G401 (cell line): ENCODE measurements at regions not wholly inside any gene's neighbourhood (a gene's known extent, or its start where the extent isn't known, plus 50 kb on each side); places are given as distances from the start of the nearest gene placed in this dataset.
"Not testable (repeated sequence)": the region's sequence is repeated elsewhere in the genome, so short reads cannot be mapped to it uniquely, and the experiment has no call there.

Source experiments
- DNase-seq: peaks from one replicate; pipeline ENCODE4 v3.0.0-alpha.2; 2015; ENCODE audit warnings: low spot score
- in situ Hi-C: cut with HindIII; loops from 2 replicates; pipeline ENCODE4 v1.10.0; 2016; ENCODE audit warnings: low sequenced_read_pairs, mixed read lengths

DNA sequence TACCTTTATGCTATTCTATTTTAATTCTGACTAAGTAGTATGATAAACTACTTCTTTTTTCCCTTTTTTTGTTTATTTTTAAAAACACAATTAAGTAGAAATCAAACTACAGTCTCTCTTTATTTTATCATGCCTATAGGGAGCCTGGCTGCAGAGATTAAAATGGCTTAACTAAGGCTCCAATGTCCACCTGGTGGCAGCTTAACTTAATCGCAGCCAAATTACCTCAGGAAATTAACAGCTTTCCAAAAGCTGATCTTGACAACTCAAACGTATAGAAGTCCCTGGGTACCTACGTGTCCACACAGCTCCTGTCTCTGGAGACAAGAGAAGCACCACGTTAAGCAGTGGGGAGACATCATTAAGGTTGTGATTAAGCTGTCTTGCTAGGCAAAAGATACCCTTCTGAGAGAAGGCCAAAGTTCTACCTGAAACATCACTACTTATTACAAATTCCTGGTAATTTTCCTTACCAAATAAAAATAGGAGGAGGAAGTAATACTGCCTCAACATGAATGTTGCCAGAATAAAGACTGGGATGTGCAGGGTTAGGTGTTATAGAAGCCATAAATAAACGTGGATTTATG is 63.2 kb upstream of the SNX19 start:
- in situ Hi-C loops = no loop called here
- DNase-seq = peak; percentile 23

DNA sequence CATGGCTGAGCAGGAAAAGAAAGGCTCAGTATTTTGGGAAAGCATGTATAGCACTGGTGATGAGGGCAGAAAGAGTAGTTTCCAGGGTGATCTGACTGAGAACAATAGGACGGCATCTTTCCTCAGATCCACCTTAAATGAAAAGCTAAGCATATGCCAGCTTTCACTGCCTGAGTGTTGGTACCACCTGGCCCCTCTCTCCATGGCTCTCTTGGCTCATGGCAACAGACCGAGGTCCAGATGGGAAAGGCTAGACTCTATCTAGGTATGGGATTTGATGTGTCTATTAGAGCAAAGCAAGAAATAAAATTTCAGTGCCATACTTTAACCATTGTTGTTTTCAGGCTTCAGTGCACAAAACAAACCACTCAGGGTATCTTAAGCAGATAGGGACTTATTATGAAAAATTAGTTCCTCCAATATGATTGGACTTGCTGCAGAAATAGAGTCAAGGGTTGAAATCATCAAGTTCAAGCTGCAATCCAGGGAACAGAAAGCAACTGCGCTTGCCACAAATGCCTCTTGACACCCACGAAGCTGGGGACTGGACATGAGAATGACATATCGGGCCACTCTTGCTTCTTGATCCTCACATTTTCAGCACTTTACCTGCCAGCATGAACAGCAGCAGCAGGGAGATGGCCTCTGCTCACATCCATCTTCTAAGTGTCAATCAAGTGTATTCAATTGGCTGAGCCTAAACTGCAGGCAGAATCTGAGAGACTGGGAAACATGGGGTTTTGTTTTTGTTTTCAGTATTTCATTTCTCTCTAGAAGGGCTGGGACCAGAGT is 64.0 kb upstream of the SNX19 start:
- peak; percentile 54 for DNase-seq
- in situ Hi-C loops = no loop called here

DNA sequence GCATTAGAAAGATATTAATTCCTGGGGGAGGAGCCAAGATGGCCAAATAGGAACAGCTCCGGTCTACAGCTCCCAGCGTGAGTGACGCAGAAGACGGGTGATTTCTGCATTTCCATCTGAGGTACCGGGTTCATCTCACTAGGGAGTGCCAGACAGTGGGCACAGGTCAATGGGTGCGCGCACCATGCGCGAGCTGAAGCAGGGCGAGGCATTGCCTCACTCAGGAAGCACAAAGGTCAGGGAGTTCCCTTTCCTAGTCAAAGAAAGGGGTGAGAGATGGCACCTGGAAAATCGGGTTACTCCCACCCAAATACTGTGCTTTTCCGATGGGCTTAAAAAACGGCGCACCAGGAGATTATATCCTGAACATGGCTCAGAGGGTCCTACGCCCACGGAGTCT is 68.0 kb upstream of the SNX19 start:
- DNase-seq, in situ Hi-C loops: not testable (repeated sequence)

DNA sequence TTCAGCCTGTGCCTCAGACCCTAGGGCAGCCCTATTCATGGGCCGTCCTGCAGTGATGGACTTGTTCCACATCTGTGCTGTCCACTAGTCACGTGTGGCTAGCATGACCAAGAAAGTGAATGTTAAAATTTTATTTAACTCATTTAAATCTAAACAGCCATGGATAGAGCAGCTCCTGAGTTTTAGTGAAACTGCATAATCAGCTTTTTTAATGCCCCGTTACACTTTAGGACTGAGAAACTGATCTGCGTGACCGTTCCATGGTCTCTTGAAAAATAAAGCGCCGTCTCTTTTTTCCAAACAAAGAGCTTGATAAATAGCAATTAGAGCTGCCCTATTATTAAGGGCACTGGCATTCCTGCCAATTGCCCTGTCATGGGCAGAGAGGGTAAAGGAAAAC is 76.5 kb upstream of the SNX19 start:
- in situ Hi-C loops = no loop called here
- DNase-seq = no peak

DNA sequence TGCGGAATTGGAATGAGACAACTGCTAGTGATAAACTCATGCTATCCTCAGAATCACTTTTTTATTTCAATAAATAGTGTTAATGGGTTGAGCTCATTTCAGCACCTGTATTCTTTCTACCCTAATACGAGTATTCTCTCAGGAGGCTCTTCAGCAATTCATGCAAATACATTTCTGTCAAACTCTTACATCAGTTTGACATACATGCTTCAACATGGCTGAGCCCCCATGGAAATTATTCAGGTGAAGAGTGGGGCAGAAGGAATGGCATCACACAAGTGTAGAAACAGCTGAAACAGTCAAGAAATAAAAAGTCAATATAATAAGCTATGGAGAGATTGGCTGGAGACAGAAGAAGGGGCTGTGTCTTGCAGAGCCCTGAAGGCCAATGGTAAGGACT is 77.8 kb upstream of the SNX19 start:
- DNase-seq = no peak
- in situ Hi-C loops = no loop called here

DNA sequence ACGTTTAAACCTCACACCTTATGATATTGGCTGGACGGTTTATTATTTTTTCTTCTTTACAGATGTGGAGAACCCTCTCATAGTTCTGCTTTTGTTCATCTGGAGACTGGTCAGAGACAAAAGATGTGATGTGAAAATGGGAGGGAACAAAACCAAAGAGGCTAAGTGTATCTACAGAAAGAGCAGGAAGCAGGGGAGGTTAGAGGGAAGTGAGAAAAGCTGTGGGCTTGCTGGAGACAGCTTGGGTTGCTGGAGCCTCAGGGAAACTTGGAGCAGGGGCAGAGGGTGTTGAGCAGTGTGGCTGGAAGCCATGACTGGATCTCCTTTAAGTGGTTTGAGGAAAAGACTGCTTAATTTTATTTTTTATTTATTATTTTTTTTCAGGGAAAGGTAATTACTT is 79.0 kb upstream of the SNX19 start:
- in situ Hi-C loops = no loop called here
- DNase-seq = no peak

DNA sequence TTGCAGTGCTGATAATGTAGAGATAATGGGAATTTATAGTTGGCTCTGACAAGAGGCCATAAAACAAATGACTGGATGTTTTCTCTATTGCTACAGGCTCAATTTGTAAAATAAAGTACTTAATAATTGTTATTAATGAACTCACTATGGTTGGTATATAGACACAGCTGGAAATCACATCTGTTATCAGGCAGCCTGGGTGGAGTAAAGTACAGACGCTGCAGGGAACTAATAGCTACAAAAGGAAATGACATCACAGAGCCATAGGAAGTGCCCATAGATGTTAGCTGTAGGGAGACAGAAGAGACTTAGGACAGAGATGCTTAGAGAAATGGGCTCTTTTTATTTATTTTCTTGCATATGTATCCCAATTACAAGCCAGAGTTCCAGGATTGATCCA is 81.0 kb upstream of the SNX19 start:
- no peak for DNase-seq
- in situ Hi-C loops = no loop called here

DNA sequence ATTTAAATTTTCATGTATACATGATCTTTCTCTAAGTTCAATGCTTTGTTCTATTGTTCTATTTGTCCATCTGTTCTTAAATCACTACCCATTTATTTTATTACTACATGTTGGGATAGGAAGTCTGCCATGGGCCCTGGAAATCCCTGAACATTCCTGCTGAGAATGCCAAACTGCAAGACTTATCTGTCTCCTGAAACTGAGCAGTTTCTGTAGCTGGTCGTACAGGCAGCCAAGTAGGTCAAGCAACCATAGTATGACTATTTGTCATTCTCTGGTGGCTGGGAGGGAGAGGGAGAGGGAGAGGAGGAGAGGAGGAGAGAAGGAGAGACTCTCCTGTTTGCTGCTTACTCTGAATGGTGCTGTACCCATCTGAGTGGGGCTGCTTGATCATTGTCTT is 82.8 kb upstream of the SNX19 start:
- in situ Hi-C loops = no loop called here
- DNase-seq = no peak

DNA sequence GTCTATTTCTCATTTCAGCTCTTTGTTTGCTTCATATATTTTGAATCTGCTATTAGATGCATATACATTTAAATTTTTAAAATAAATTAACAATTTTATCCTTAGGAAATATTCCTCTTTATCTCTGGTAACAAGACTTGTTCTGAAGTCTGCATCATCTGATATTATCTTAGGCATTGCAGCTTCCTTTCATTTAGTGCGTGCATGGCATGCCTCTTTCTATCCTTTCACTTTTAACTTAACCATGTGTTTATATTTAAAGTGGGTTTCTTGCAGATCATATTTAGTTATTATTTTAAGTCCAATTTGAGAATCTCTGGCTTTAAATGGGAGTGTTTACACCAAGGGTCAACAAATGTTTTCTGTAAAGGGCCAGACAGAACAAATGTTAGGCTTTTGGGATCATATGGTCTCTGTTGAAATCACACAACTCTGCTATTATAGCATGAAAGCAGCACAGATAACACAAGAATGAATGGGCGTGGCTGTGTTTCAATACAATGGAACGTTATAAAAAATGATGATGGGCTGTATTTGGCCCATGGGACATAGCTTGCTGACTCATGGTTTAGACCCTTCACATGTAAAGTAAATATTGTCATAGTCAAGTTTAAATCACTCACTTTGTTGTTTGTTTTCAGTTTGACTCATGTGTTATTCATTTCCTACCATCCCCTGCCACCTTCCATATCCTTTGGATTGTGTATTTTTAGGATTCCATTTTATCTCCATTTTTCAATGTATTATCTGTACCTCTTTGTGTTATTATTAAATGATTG is 83.9 kb upstream of the SNX19 start:
- no peak for DNase-seq
- in situ Hi-C loops = no loop called here

DNA sequence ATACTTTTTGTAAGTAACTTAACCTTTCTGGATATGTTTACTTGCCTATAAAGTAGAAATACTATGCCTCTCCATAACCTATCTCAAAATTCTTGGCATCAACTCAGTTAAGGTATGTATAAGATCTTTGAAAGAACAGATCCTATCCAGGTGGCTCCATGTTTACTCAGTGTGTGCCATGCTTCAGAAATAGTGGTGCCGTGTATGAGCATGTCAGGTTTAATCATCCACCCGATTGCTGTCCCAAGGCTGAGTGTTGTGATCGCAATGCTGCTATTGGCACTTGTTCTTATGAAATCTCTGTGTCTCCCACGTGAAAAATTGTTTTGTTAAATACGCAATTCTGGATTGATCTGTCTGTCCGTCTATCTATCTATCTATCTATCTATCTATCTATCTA is 85.9 kb upstream of the SNX19 start:
- DNase-seq = no peak
- in situ Hi-C loops = no loop called here

DNA sequence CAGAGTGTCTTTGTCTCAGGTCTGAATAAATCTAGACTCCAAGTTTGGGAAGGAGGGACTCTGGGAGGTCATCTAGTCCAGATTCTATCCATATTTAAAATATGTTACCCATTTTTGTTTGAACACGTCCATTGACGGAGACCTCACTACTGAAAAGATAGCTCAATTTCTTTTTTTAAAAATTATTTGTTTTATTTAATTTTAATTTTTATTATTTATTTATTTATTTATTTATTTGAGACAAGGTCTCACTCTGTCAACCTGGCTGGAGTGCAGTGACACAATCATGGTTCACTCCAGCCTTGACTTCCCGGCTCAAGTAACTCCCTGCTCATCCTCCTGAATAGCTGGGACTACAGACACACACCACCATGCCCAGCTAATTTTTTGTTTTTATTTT is 89.5 kb upstream of the SNX19 start:
- DNase-seq = no peak
- in situ Hi-C loops = no loop called here

DNA sequence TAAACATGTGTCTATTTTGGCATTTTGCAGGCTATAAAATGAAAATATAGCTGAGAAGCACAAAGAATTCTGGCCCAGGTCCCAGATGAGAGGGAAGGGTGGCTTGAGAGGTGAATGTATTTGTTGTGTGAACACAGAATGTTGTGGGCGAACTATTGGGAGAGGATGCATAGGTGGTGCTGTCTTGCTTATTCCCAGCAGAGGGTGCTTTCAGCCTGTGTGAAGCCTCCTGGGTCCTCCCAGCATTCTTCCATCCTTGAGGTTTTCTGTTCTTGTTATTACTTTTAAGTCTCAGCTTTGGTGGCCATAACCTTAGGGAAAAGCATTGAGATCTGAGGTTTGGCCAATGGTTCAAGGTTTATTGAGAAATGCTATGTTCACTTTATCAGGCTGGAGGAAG is 108.7 kb upstream of the SNX19 start:
- peak; percentile 5 for DNase-seq
- in situ Hi-C loops = no loop called here

DNA sequence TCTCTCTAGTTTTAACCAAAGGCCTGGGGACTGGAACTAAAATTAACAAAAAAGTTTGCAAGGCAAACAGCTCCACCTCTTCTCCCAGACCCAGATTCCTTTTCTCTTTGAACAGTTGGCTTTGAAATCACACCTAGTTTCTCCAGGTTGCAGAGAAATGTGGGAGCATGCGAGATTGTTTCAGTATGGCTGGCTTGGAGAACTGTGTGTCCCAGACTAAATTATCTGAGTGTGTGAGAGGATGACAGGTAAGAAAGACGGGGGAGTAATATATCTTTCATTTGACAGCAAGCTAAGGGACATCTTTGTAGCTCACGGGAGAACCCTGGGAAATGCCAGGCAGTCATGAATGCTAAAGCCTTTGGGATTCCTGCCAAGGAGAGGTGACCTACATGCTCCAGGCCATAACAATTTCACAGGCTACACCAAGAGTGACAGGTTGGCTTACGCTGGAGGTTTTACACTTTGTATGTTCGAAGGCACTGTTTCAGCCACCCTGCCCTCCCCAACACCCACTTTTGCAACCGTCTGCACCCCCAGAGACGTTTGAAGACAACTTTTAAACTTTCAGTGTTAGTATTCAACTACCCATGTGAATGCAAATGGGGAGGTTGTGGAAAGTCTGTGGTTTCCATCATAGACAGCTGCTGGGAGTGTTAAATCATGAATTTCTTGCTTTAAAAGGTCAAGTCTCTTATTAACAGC is 109.3 kb upstream of the SNX19 start:
- peak; percentile 1 for DNase-seq
- in situ Hi-C loops = no loop called here

DNA sequence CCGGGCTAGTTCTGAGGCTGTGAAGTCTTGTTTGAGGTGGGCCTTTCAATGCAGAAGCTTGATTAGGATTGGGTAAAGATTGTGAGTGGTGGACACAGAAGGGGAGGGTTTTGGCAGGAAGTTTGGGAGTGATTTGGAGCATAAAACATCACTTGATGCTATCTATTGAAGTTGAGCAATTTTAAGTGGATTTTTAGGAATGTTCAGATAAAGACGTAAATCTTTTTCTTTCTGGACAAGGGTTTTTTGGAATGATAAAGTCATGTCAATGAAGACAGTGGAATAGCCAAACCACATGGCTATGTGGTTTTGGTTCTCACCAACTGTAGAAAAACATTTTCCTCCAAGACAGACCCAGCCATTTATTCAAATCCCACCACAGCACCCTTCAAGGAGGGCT is 111.2 kb upstream of the SNX19 start:
- DNase-seq = no peak
- in situ Hi-C loops = no loop called here

DNA sequence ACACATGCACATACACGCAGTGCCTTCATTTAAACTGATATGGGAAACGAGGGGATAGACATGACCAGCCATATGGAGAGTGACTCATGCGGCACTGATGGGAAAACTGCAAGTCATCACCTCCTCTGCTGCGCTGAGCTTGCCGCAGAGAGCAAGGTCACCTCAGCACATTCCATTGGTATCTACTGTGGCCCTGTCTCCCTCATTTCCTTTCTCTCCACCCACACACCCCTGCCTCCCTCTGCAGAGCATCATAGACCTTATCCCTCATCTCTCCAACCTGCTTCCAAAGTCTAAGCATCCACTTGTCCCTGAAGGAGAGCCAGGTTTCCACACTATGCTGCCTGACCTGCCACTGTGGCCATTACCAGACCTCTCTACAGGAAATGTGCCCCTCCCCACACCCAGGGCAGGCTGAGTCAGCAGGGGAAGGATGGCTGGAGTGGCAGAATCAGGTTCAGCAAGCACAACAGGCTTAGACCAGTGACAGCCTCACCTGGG is 116.9 kb upstream of the SNX19 start:
- DNase-seq = no peak
- in situ Hi-C loops = no loop called here

DNA sequence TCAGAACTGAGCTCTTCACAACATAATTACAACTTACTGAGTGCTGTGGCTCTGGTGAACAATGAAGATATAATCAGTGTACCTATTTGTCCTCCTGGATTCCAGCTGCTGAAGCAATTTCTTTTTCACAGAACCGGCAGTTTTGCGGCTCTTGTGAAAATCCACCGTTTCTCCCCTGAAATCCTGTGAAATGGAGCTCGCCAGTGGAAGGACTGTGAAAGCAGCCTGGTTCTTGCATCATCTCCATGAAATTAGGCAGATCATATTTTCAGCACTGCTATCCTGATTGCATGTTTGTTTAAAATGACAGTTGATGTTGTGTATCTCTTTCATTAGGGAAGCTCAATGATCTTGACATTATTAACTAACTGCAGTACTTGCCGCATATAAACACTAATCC is 120.2 kb upstream of the SNX19 start:
- no peak for DNase-seq
- in situ Hi-C loops = no loop called here

DNA sequence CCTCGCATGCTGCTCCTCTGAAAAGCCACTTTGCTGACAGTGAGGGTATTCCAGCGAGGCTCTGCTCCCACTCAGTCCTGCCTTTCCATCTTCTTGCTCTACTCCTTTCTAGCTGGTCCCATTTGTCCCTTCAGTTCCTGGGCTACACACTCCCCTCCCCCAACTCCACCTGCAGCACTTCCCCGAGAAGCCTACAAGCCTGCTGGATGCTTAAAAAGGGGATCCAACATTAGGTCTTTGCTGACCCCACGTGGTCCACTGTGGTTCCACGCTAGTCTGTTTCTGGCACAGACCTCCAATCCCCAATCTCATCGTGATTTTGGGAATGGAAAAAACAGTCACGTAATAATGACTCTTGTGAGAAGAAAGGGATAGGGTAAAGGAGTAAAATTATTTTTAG is 121.6 kb upstream of the SNX19 start:
- DNase-seq = no peak

DNA sequence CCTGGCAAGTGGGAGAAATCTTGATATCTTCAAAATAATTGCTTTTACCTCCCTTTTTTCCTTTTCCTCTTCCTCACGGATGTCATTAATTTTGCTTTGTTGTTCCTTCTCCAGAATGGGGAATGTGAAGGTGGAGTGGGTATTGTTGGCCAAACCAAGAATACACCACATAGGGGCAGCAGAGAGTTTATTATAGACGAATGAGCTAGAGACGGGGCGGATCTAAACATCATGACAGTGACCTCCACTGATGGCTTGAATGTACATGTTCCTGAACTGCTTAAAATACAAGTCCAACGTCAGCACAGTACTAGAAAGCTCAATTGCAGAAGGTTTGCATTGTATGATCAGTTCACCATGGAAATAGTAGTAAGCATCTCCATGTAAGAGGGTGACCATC is 122.3 kb upstream of the SNX19 start:
- DNase-seq = peak; percentile 14
- in situ Hi-C loops = no loop called here

More for the DNA sequence above, 121.6 kb upstream of the SNX19 start:
- in situ Hi-C loops = no loop called here

DNA sequence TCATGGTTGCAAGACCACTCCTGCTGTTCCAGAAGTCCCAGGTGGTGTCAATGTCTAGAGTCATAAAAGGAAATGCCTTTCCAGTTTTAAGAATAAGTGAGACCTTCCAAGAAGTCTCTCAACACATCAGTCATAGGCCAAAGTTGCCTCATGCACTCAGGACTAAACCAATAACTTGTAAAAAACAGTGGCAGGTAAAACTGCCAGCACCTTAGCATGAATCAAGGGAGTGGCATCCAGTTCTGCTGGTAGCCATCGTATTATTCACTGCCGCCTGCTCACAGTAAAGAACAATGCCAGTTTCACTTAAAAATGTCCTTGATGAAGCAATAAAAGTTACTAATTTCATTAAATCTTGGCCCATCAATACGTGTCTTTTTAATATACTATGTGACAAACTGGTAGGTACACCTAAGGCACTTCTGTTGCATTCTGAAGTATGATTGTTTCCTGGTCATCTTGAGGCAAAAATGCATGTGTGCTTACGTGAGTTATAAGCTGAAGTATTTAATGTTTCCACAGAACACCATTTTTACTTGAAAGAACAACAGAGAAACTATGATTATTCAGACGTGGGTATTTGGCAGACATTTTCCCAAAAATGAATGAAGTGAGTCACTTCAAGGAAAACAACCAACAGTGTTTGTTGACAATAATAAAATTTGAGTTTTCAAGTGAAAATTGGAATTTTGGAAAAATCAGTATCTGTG is 125.2 kb upstream of the SNX19 start:
- in situ Hi-C loops = no loop called here
- DNase-seq = no peak
